A549 (cell line): ENCODE measurements at regions not wholly inside any gene's neighbourhood (a gene's known extent, or its start where the extent isn't known, plus 50 kb on each side); places are given as distances from the start of the nearest gene placed in this dataset.

Experiments used
- ATAC-seq, 2 experiments: fragments of 200-7000 bp in 1 of 2; fragments of >200 bp in 1 of 2; cut with Nextera tagmentation in 1 of 2; cut with Tn5 transposase in 1 of 2; 3 replicates each; pipeline versions ENCODE4 v1.8.0 to v1.9.1; 2018 to 2020; ENCODE audit warnings: mild to moderate bottlenecking in 1 of 2, moderate library complexity in 1 of 2
- CTCF ChIA-PET: fragments of 300-600 bp; sonication (Branson Sonifier 250); formaldehyde crosslinking; extraction: SDS; loops from one replicate; lab custom pipeline; 2021; ENCODE audit warnings: antibody characterized with exemption, inconsistent platforms; lab: Yijun Ruan, JAX
- POLR2A ChIA-PET: fragments of 350-600 bp; formaldehyde crosslinking; extraction: SDS; loops from one replicate; lab custom pipeline; 2021; ENCODE audit warnings: antibody characterized with exemption, inconsistent platforms; lab: Yijun Ruan, JAX
- DNase-seq, 2 experiments: peaks; one replicate each; pipeline versions ENCODE4 v3.0.0 to v3.0.0-alpha.2; 2011 to 2016; ENCODE audit warnings: low read depth in 1 of 2, low spot score in 1 of 2
- FAIRE-seq: peaks from 2 replicates; lab custom pipeline; 2011; peaks lifted over from hg19 to GRCh38; lab: Jason Lieb, UNC
- H3K27ac ChIP-seq, 2 experiments: fragments of >200 bp; sonication (Bioruptor Twin); formaldehyde crosslinking; 3 replicates each; pipeline ENCODE4 v1.5.1; 2016 to 2017
- H3K4me1 ChIP-seq: fragments of >200 bp; sonication (Bioruptor Twin); formaldehyde crosslinking; 3 replicates; pipeline ENCODE4 v1.6.1; 2016
- H3K4me2 ChIP-seq: fragments of >200 bp; sonication (Bioruptor Twin); formaldehyde crosslinking; 3 replicates; pipeline ENCODE4 v1.6.1; 2016
- H3K4me3 ChIP-seq: fragments of >200 bp; sonication (Bioruptor Twin); formaldehyde crosslinking; 3 replicates; pipeline ENCODE4 v1.5.1; 2016
- H3K9me3 ChIP-seq: fragments of >200 bp; sonication (Bioruptor Twin); formaldehyde crosslinking; 3 replicates; pipeline ENCODE4 v1.6.1; 2016
- CBX8 ChIP-seq: fragments of 200-600 bp; sonication (generic); IDR thresholded peaks from 2 replicates; pipeline ENCODE4 v1.6.1; 2016
- CEBPB ChIP-seq, 2 experiments: fragments of >200 bp in 1 of 2; sonication (Bioruptor Twin) in 1 of 2; formaldehyde crosslinking in 1 of 2; IDR thresholded peaks; 2 replicates each; pipeline ENCODE4 v1.6.1; 2012 to 2016
- CHD2 ChIP-seq: fragments of 150-350 bp; IDR thresholded peaks from 2 replicates; pipeline ENCODE4 v1.6.1; 2014; ENCODE audit warnings: low read length; ENCODE audit not compliant: partially characterized antibody
- CHD4 ChIP-seq: fragments of 200-600 bp; sonication (generic); IDR thresholded peaks from 2 replicates; pipeline ENCODE4 v1.6.1; 2016; ENCODE audit warnings: antibody characterized with exemption, mild to moderate bottlenecking, borderline replicate concordance
- EHF ChIP-seq: fragments of 250-450 bp; sonication (Bioruptor Pico); IDR thresholded peaks from 2 replicates; pipeline ENCODE4 v1.5.0; 2020; ENCODE audit warnings: mild to moderate bottlenecking
- EP300 ChIP-seq, 2 experiments: fragments of >200 bp; sonication (Bioruptor Twin); formaldehyde crosslinking; IDR thresholded peaks; 2 replicates in 1 of 2; 3 replicates in 1 of 2; pipeline ENCODE4 v1.6.1; 2016 to 2017
- ESRRA ChIP-seq: fragments of 150-350 bp; IDR thresholded peaks from 2 replicates; pipeline ENCODE4 v1.6.1; 2014; ENCODE audit warnings: mild to moderate bottlenecking, low read length, borderline replicate concordance
- FOXS1 ChIP-seq: fragments of 250-450 bp; sonication (Bioruptor Pico); IDR thresholded peaks from 2 replicates; pipeline ENCODE4 v1.5.0; 2020; ENCODE audit warnings: mild to moderate bottlenecking, moderate library complexity
- HOXB13 ChIP-seq: fragments of 250-450 bp; sonication (Bioruptor Pico); IDR thresholded peaks from 2 replicates; pipeline ENCODE4 v1.5.0; 2020; ENCODE audit warnings: low read depth, mild to moderate bottlenecking, moderate library complexity
- JUN ChIP-seq, 2 experiments: fragments of >200 bp; sonication (Bioruptor Twin); formaldehyde crosslinking; IDR thresholded peaks; 2 replicates in 1 of 2; 3 replicates in 1 of 2; pipeline ENCODE4 v1.6.1; 2016 to 2017
- KDM1A ChIP-seq: fragments of 200-600 bp; sonication (generic); IDR thresholded peaks from 2 replicates; pipeline ENCODE4 v1.6.1; 2016; ENCODE audit warnings: low read depth, mild to moderate bottlenecking
- MAFK ChIP-seq: fragments of 450-650 bp; IDR thresholded peaks from 2 replicates; pipeline ENCODE4 v1.6.1; 2014; ENCODE audit not compliant: partially characterized antibody
- MAZ ChIP-seq: fragments of 150-350 bp; IDR thresholded peaks from 2 replicates; pipeline ENCODE4 v1.6.1; 2014; ENCODE audit warnings: antibody characterized with exemption, low read depth, low read length, borderline replicate concordance
- MYC ChIP-seq: IDR thresholded peaks from 2 replicates; pipeline ENCODE4 v1.6.1; 2012; ENCODE audit warnings: mild to moderate bottlenecking, inconsistent platforms, low read length, improper control_type of control experiment, borderline replicate concordance
- NFE2L2 ChIP-seq: fragments of 150-350 bp; conservative IDR thresholded peaks from 2 replicates; pipeline ENCODE4 v1.6.1; 2014; ENCODE audit warnings: low read length
- NPAS2 ChIP-seq: fragments of 250-450 bp; sonication (Bioruptor Pico); IDR thresholded peaks from 2 replicates; pipeline ENCODE4 v1.8.0; 2022; ENCODE audit warnings: mild to moderate bottlenecking, moderate library complexity, borderline replicate concordance
- NR3C1 ChIP-seq: fragments of >200 bp; sonication (Bioruptor Twin); formaldehyde crosslinking; IDR thresholded peaks from 3 replicates; pipeline ENCODE4 v1.6.1; 2017
- PHF8 ChIP-seq: fragments of 200-600 bp; sonication (generic); IDR thresholded peaks from 2 replicates; pipeline ENCODE4 v1.6.1; 2016; ENCODE audit warnings: low read depth, mild to moderate bottlenecking, antibody characterized with exemption, moderate library complexity, borderline replicate concordance
- POLR2A ChIP-seq: IDR thresholded peaks from 2 replicates; pipeline ENCODE4 v1.6.1; 2012; ENCODE audit warnings: mild to moderate bottlenecking, low read length
- RAD21 ChIP-seq, 2 experiments: fragments of >200 bp in 1 of 2; sonication (Bioruptor Twin) in 1 of 2; formaldehyde crosslinking in 1 of 2; IDR thresholded peaks in 1 of 2; conservative IDR thresholded peaks in 1 of 2; 2 replicates in 1 of 2; 3 replicates in 1 of 2; pipeline ENCODE4 v1.6.1; 2012 to 2018; ENCODE audit warnings: inconsistent platforms in 1 of 2
- RARB ChIP-seq: fragments of 250-450 bp; sonication (Bioruptor Pico); IDR thresholded peaks from 2 replicates; pipeline ENCODE4 v1.8.0; 2021; ENCODE audit warnings: mild to moderate bottlenecking, moderate library complexity
- RFX5 ChIP-seq: fragments of 450-650 bp; IDR thresholded peaks from 2 replicates; pipeline ENCODE4 v1.7.1; 2014; ENCODE audit warnings: antibody characterized with exemption, mild to moderate bottlenecking, moderate library complexity
- RNF2 ChIP-seq: fragments of 200-600 bp; sonication (generic); IDR thresholded peaks from 2 replicates; pipeline ENCODE4 v1.6.1; 2016; ENCODE audit warnings: low read depth, mild to moderate bottlenecking, antibody characterized with exemption, moderate library complexity, borderline replicate concordance
- SMC3 ChIP-seq: fragments of >200 bp; sonication (Bioruptor Twin); formaldehyde crosslinking; IDR thresholded peaks from 3 replicates; pipeline ENCODE4 v1.6.1; 2018; ENCODE audit warnings: inconsistent platforms
- SREBF2 ChIP-seq: fragments of 450-650 bp; IDR thresholded peaks from 2 replicates; pipeline ENCODE4 v1.6.1; 2014; ENCODE audit warnings: mild to moderate bottlenecking, moderate library complexity
- ZC3H11A ChIP-seq: fragments of 450-650 bp; IDR thresholded peaks from 2 replicates; pipeline ENCODE4 v1.6.1; 2014; ENCODE audit warnings: antibody characterized with exemption, mild to moderate bottlenecking
- ZFP36 ChIP-seq: fragments of 450-650 bp; IDR thresholded peaks from 2 replicates; pipeline ENCODE4 v1.6.1; 2014; ENCODE audit warnings: borderline replicate concordance; ENCODE audit not compliant: partially characterized antibody
- ZNF302 ChIP-seq: fragments of 250-450 bp; sonication (Bioruptor Pico); IDR thresholded peaks from 2 replicates; pipeline ENCODE4 v1.9.0; 2021; ENCODE audit warnings: inconsistent platforms, mild to moderate bottlenecking, moderate library complexity
- WGBS: methylation state at CpG from one replicate; pipeline ENCODE4 v1.1.6; 2017; ENCODE audit errors: missing lambda C conversion rate; 5-methylcytosine and 5-hydroxymethylcytosine counted together
- TF ChIP-seq, protein P1 (sequence below): fragments of 250-450 bp; sonication (Bioruptor Pico); IDR thresholded peaks from 2 replicates; pipeline ENCODE4 v1.5.0; 2020; ENCODE audit warnings: low read depth, mild to moderate bottlenecking, moderate library complexity
- TF ChIP-seq, protein P2 (sequence below): fragments of >200 bp; sonication (Bioruptor Twin); formaldehyde crosslinking; IDR thresholded peaks from 3 replicates; pipeline ENCODE4 v1.5.1; 2016

DNA sequence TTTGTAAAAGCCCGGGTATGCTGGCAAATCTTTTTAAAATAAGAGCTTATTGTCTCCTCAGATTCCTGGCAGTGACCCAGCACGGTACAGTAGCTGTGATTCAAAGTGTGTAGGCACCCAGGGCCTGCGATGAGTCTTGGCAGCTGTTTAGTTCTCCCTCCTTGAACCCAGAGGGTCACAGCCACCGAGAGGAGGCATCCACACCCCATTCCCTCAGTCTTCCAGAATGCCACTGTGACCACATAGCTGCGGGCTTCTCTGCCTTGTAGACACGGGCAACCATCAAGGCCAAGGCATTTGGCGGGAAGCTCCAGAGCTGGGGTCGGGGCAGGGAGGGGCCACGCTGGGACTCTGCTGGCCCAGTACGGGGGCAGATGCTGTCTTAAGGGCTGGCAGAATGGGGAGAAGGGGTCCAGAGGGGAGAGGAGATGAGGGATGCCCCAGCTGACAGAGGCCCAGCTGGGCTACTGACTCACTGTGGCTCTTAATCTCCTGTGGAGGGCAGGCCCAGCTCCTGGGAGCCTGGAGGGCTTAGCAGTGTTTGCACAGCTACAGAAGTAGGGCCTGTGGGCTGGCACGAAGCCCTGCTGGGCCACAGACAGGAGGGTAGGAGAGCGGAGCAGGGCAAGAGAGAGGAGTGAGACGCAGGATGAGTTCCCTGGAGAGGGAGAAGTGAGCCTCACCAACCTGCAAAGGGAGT is 68.8 kb upstream of the DLG1 start:
- TF ChIP-seq CBX8 (no peak), MAZ (no peak), ZFP36 (no peak), POLR2A (no peak), SMC3 (no peak), RAD21 (conservative IDR thresholded peaks at IDR 0.05 in 1 of 2, IDR thresholded peaks at IDR 0.05 in 1 of 2) (no peak), HOXB13 (CRISPR knock-in tag) (no peak), NPAS2 (CRISPR knock-in tag) (no peak), KDM1A (no peak), RNF2 (no peak), EP300 (IDR thresholded peaks at IDR 0.05) (no peak), FOXS1 (CRISPR knock-in tag) (no peak), JUN (IDR thresholded peaks at IDR 0.05) (no peak), ZC3H11A (no peak), SREBF2 (no peak), NR3C1 (no peak), CHD4 (no peak), RFX5 (no peak)
- TF ChIP-seq, protein P1, sequence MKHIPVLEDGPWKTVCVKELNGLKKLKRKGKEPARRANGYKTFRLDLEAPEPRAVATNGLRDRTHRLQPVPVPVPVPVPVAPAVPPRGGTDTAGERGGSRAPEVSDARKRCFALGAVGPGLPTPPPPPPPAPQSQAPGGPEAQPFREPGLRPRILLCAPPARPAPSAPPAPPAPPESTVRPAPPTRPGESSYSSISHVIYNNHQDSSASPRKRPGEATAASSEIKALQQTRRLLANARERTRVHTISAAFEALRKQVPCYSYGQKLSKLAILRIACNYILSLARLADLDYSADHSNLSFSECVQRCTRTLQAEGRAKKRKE (CRISPR knock-in tag), result no peak
- TF ChIP-seq, all 56 proteins: peak for 0
- POLR2A ChIA-PET, result no interaction called here
- Histone ChIP-seq H3K4me2 (0 out of 3 replicates have a peak overlapping the region, but pooled peaks have one; percentile 18), H3K27ac (peak overlapping the region in 1 of 2 experiments; percentile 43; a peak in 3 of 6 replicates), H3K4me1 (peaks cover 27% of the 10 kb centered on the region; the same call in 2 of the 3 replicates), H3K9me3 (no peaks in the 10 kb centered on the region), H3K4me3 (no peak overlapping the region)
- FAIRE-seq (no peak), ATAC-seq (peak; percentile 65 to 71), DNase-seq (peak; percentile 10 to 19)
- WGBS, result 69% methylated on average over 8 of the region's 13 CpGs
- CTCF ChIA-PET, result interaction anchor here (0.8 to 1.2 kb wide), 2 partner anchors 16 to 74 kb away, joined by 3 read pairs; no protein-coding TSS in a partner anchor

DNA sequence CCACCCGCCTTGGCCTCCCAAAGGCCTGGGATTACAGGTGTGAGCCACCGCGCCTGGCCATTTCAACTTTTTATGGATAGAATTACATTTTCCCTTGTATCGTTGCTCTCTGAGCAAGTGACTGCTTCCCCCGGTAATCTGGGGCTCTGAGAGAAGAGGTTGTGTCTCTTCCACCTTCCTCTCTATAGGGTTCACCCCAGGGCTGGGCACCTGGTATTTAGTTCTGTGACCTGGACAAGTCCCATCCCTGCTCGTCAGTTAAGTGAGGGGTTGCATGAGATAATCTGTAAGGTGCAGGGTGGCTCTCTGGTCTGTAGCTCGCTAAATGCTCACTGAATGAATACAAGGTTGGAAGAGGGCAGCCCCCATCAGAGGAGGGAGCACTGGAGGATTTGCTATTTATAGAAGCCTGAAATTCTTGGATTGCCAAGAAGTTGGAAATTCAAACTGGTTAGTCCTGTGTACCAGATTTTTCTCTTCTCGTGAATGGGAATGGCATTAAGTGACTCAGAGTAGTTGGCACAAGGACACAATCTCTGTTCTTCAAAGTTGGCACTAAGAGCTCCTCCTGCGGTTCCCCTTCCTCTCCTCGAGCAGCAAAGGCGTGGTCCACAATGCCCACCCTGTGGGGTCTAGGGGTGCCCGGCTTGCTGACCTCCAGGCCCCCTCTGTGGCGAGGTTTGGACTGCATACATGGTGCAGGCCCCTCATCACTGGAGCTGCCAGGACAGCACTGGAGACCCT is 68.1 kb upstream of the DLG1 start:
- FAIRE-seq, result no peak
- CTCF ChIA-PET, result interaction anchor here (0.8 to 1.6 kb wide), 3 partner anchors 10 to 75 kb away, joined by 3 to 6 read pairs (median 3); no protein-coding TSS in a partner anchor
- Histone ChIP-seq H3K4me3 (no peak overlapping the region), H3K27ac (peak overlapping the region in 1 of 2 experiments; percentile 43; a peak in 2 of 6 replicates)
- TF ChIP-seq NFE2L2 (no peak), PHF8 (no peak), ESRRA (no peak), EHF (CRISPR knock-in tag) (no peak), RARB (CRISPR knock-in tag) (no peak), CHD2 (no peak), JUN (IDR thresholded peaks at IDR 0.05) (no peak), CEBPB (IDR thresholded peaks at IDR 0.05) (no peak), ZNF302 (CRISPR knock-in tag) (no peak), MAFK (no peak), SMC3 (no peak), NR3C1 (no peak), MYC (no peak)
- TF ChIP-seq, protein P2, sequence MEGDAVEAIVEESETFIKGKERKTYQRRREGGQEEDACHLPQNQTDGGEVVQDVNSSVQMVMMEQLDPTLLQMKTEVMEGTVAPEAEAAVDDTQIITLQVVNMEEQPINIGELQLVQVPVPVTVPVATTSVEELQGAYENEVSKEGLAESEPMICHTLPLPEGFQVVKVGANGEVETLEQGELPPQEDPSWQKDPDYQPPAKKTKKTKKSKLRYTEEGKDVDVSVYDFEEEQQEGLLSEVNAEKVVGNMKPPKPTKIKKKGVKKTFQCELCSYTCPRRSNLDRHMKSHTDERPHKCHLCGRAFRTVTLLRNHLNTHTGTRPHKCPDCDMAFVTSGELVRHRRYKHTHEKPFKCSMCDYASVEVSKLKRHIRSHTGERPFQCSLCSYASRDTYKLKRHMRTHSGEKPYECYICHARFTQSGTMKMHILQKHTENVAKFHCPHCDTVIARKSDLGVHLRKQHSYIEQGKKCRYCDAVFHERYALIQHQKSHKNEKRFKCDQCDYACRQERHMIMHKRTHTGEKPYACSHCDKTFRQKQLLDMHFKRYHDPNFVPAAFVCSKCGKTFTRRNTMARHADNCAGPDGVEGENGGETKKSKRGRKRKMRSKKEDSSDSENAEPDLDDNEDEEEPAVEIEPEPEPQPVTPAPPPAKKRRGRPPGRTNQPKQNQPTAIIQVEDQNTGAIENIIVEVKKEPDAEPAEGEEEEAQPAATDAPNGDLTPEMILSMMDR, result no peak
- TF ChIP-seq, all 56 proteins: peak for 0
- WGBS, result 76% methylated on average over 9 of the region's 13 CpGs
- Histone ChIP-seq H3K4me1 (peaks cover 19% of the 10 kb centered on the region; the same call in 2 of the 3 replicates), H3K9me3 (no peaks in the 10 kb centered on the region; the same call in 2 of the 3 replicates), H3K4me2 (0 out of 3 replicates have a peak overlapping the region, but pooled peaks have one; percentile 18)
- ATAC-seq (no peak), DNase-seq (no peak)
- POLR2A ChIA-PET, result no interaction called here
